GM12878 (cell line): ENCODE measurements at regions not wholly inside any gene's neighbourhood (a gene's known extent, or its start where the extent isn't known, plus 50 kb on each side); places are given as distances from the start of the nearest gene placed in this dataset.

Source experiments
- CEBPB ChIP-seq, 2 experiments: fragments of 150-350 bp in 1 of 2; IDR thresholded peaks; 2 replicates each; pipeline ENCODE4 v1.6.1; 2012 to 2014; ENCODE audit warnings: low read depth in 2 of 2, low read length in 2 of 2, borderline replicate concordance in 1 of 2, inconsistent platforms in 1 of 2
- CTCF ChIP-seq, 3 experiments: IDR thresholded peaks in 2 of 3; conservative IDR thresholded peaks in 1 of 3; 2 replicates each; pipeline ENCODE4 v1.5.1; 2011; ENCODE audit warnings: low read depth in 3 of 3, low read length in 3 of 3, mild to moderate bottlenecking in 3 of 3, control low read depth in 2 of 3, moderate library complexity in 2 of 3, inconsistent platforms in 1 of 3, mixed read lengths in 1 of 3; ENCODE audit not compliant: control insufficient read depth in 2 of 3, insufficient read depth in 1 of 3; ENCODE audit errors: extremely low read depth in 1 of 3
- EP300 ChIP-seq, 2 experiments: fragments of 150-350 bp in 1 of 2; IDR thresholded peaks; 2 replicates each; pipeline ENCODE4 v1.6.1; 2011 to 2012; ENCODE audit warnings: low read depth in 2 of 2, low read length in 2 of 2, borderline replicate concordance in 1 of 2, improper control_type of control experiment in 1 of 2, inconsistent platforms in 1 of 2; ENCODE audit not compliant: control insufficient read depth in 1 of 2
- HDAC6 ChIP-seq: fragments of 200-600 bp; sonication (generic); IDR thresholded peaks from one replicate; pipeline ENCODE4 v1.8.0; 2017; ENCODE audit warnings: antibody characterized with exemption; ENCODE audit not compliant: unreplicated experiment
- MAX ChIP-seq: IDR thresholded peaks from 2 replicates; pipeline ENCODE4 v1.6.1; 2012; ENCODE audit warnings: low read depth, low read length, improper control_type of control experiment
- MXI1 ChIP-seq: fragments of 150-350 bp; IDR thresholded peaks from 2 replicates; pipeline ENCODE4 v1.6.1; 2011; ENCODE audit warnings: low read depth, mild to moderate bottlenecking, inconsistent platforms, low read length, improper control_type of control experiment
- POLR2A ChIP-seq: IDR thresholded peaks from 2 replicates; pipeline ENCODE4 v1.6.1; 2011; ENCODE audit warnings: low read depth, mild to moderate bottlenecking, low read length
- POLR2AphosphoS5 ChIP-seq: IDR thresholded peaks from 2 replicates; pipeline ENCODE4 v1.6.1; 2011; ENCODE audit warnings: mild to moderate bottlenecking, low read length, inconsistent platforms
- RCOR1 ChIP-seq: conservative IDR thresholded peaks from 2 replicates; pipeline ENCODE4 v1.6.1; 2012; ENCODE audit warnings: low read depth, low read length, improper control_type of control experiment
- RELA ChIP-seq: fragments of 450-650 bp; IDR thresholded peaks from 2 replicates; pipeline ENCODE4 v1.8.0; 2014; ENCODE audit warnings: borderline replicate concordance; ENCODE audit not compliant: partially characterized antibody
- ZNF207 ChIP-seq: fragments of 450-650 bp; IDR thresholded peaks from 2 replicates; pipeline ENCODE4 v1.6.1; 2014; ENCODE audit warnings: antibody characterized with exemption, mild to moderate bottlenecking, borderline replicate concordance

DNA sequence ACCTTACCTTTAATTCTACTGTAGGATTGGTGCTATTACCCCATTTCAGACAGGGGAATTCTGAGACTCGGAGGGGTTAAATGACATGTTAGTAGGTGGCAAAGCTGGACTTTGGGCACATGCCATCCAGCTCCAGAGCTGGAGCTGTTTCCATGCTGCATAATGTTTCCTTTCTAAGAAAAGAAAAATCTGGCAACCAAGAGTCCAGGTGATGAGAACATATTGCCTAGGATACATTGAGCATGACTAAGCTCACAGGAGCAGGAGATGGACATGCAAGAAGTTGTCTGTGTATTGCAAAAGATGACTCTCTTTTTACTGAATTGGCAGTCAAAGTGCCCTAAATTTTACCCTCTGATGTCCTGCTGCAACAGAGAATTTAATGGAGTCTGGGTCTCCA is 150.8 kb upstream of the SYT13 start:
- TF ChIP-seq CTCF (IDR thresholded peaks at IDR 0.05 in 2 of 3, conservative IDR thresholded peaks at IDR 0.05 in 1 of 3; ENCODE audit: control insufficient read depth in 2 of 3, extremely low read depth in 1 of 3, insufficient read depth in 1 of 3, low read depth in 3 of 3, low read length in 3 of 3) (no peak), EP300 (IDR thresholded peaks at IDR 0.05; ENCODE audit: borderline replicate concordance in 1 of 2, control insufficient read depth in 1 of 2, low read depth in 2 of 2, low read length in 2 of 2) (no peak), HDAC6 (no peak), POLR2AphosphoS5 (no peak), RCOR1 (no peak), ZNF207 (no peak), MXI1 (no peak), POLR2A (no peak), CEBPB (IDR thresholded peaks at IDR 0.05; ENCODE audit: borderline replicate concordance in 1 of 2, low read depth in 2 of 2, low read length in 2 of 2) (no peak), RELA (no peak), MAX (no peak)
